Keratinocyte (primary cell): ENCODE measurements at regions not wholly inside any gene's neighbourhood (a gene's known extent, or its start where the extent isn't known, plus 50 kb on each side); places are given as distances from the start of the nearest gene placed in this dataset.

ENCODE experiments used
- DNase-seq: peaks from one replicate; pipeline ENCODE4 v3.0.0-alpha.2; 2011; ENCODE audit warnings: low read depth, missing footprints, low spot score
- FAIRE-seq: peaks from 2 replicates; lab custom pipeline; 2011; peaks lifted over from hg19 to GRCh38; lab: Jason Lieb, UNC
- H2AFZ ChIP-seq: 2 replicates; pipeline ENCODE4 v1.6.0; 2012; ENCODE audit warnings: low read length, control low read depth, inconsistent platforms; ENCODE audit not compliant: control insufficient read depth
- H3K27ac ChIP-seq: 2 replicates; pipeline ENCODE4 v1.5.1; 2011; ENCODE audit warnings: low read length; ENCODE audit not compliant: control insufficient read depth, insufficient read depth
- H3K27me3 ChIP-seq: 3 replicates; pipeline ENCODE4 v1.6.0; 2011; ENCODE audit warnings: low read length; ENCODE audit not compliant: control insufficient read depth, insufficient read depth; ENCODE audit errors: extremely low read depth
- H3K36me3 ChIP-seq, 2 experiments: 2 replicates in 1 of 2; 3 replicates in 1 of 2; pipeline ENCODE4 v1.5.1; 2011; ENCODE audit warnings: low read length in 2 of 2, mild to moderate bottlenecking in 1 of 2; ENCODE audit not compliant: control insufficient read depth in 2 of 2, insufficient read depth in 2 of 2; ENCODE audit errors: extremely low read depth in 1 of 2
- H3K4me1 ChIP-seq: 3 replicates; pipeline ENCODE4 v1.5.1; 2011; ENCODE audit warnings: low read length; ENCODE audit not compliant: control insufficient read depth, insufficient read depth; ENCODE audit errors: extremely low read depth
- H3K4me2 ChIP-seq: 3 replicates; pipeline ENCODE4 v1.6.0; 2011; ENCODE audit warnings: low read depth, low read length; ENCODE audit not compliant: control insufficient read depth, insufficient read depth; ENCODE audit errors: extremely low read depth
- H3K4me3 ChIP-seq, 3 experiments: fragments of 200-600 bp in 1 of 3; sonication (generic) in 1 of 3; 2 replicates in 2 of 3; 3 replicates in 1 of 3; pipeline ENCODE4 v1.5.1; 2011 to 2016; ENCODE audit warnings: low read length in 3 of 3, mild to moderate bottlenecking in 3 of 3, control low read depth in 2 of 3, inconsistent platforms in 1 of 3, low read depth in 1 of 3, mixed read lengths in 1 of 3, mixed run types in 1 of 3, moderate library complexity in 1 of 3; ENCODE audit not compliant: control insufficient read depth in 2 of 3, insufficient read depth in 2 of 3; ENCODE audit errors: extremely low read depth in 1 of 3
- H3K79me2 ChIP-seq: 2 replicates; pipeline ENCODE4 v1.6.0; 2012; ENCODE audit warnings: low read length; ENCODE audit not compliant: control insufficient read depth, insufficient read depth
- H3K9ac ChIP-seq: 3 replicates; pipeline ENCODE4 v1.6.0; 2011; ENCODE audit warnings: low read length; ENCODE audit not compliant: control insufficient read depth, insufficient read depth; ENCODE audit errors: extremely low read depth
- H3K9me1 ChIP-seq: 3 replicates; pipeline ENCODE4 v1.6.0; 2011; ENCODE audit warnings: low read length; ENCODE audit not compliant: control insufficient read depth, insufficient read depth; ENCODE audit errors: extremely low read depth
- H3K9me3 ChIP-seq: 2 replicates; pipeline ENCODE4 v1.5.1; 2012; ENCODE audit warnings: low read depth, low read length; ENCODE audit not compliant: control insufficient read depth
- H4K20me1 ChIP-seq: 3 replicates; pipeline ENCODE4 v1.6.0; 2011; ENCODE audit warnings: low read length; ENCODE audit not compliant: control insufficient read depth, insufficient read depth; ENCODE audit errors: extremely low read depth
- CTCF ChIP-seq, 3 experiments: IDR thresholded peaks in 1 of 3; conservative IDR thresholded peaks in 1 of 3; optimal IDR thresholded peaks in 1 of 3; 2 replicates in 2 of 3; 3 replicates in 1 of 3; pipeline versions ENCODE3 to v1.5.1; 2011; ENCODE audit warnings: low read length in 3 of 3, mild to moderate bottlenecking in 3 of 3, moderate library complexity in 2 of 3, control low read depth in 1 of 3, inconsistent platforms in 1 of 3; ENCODE audit not compliant: insufficient read depth in 2 of 3; ENCODE audit errors: extremely low read depth in 1 of 3
- EZH2 ChIP-seq: IDR thresholded peaks from one replicate; pipeline ENCODE4 v1.6.1; 2012; ENCODE audit warnings: inconsistent platforms, mild to moderate bottlenecking, low read length, moderate library complexity
- dilution Hi-C: fragments of 300-500 bp; cut with MboI; formaldehyde crosslinking; loops from one replicate; pipeline ENCODE4 v1.7.0; 2020; ENCODE audit warnings: low sequenced_read_pairs; ENCODE audit not compliant: extremely low pct_ligation_motif_present

DNA sequence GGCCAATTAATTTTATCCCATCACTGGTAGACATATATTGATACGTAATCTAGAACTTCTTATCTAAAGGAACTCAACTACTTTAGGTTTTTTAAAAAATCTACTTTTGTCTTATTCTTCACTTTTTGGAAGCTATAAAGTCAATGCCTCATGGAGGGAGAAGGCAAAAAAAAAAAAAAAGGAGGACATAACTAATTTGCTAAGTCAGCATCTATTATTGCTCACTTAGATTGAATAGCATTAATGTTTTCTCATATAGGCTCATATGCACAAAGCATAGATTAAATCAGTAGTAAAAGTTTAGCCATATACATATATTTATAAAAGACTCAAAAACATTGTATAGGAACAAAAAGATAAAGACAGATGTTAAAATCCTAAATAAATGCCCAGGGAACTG, 179.3 kb upstream of the DGKB start:
- no peak for TF ChIP-seq CTCF (optimal IDR thresholded peaks at IDR 0.05 in 1 of 3, IDR thresholded peaks at IDR 0.05 in 1 of 3, conservative IDR thresholded peaks at IDR 0.05 in 1 of 3; ENCODE audit: extremely low read depth in 1 of 3, insufficient read depth in 2 of 3, low read length in 3 of 3)
- no peak for TF ChIP-seq EZH2
- Histone ChIP-seq H3K9me1 (no peaks in the 10 kb centered on the region), H3K4me3 (no peak overlapping the region), H3K27ac (no peak overlapping the region), H4K20me1 (no peaks in the 10 kb centered on the region), H3K9ac (no peak overlapping the region), H3K27me3 (no peaks in the 10 kb centered on the region), H3K4me2 (no peak overlapping the region), H3K4me1 (no peaks in the 10 kb centered on the region), H3K36me3 (no peaks in the 10 kb centered on the region), H3K79me2 (no peaks in the 10 kb centered on the region), H2AFZ (no peak overlapping the region), H3K9me3 (no peaks in the 10 kb centered on the region)
- dilution Hi-C loops: no loop called here
- no peak for DNase-seq
- FAIRE-seq: no peak

- FAIRE-seq (no peak), DNase-seq (no peak)
- no peak overlapping the region for H2AFZ ChIP-seq
- no peak overlapping the region for H3K4me3 ChIP-seq
- H3K9ac ChIP-seq: no peak overlapping the region
- H3K4me1 ChIP-seq: no peaks in the 10 kb centered on the region
- dilution Hi-C loops: no loop called here
- no peaks in the 10 kb centered on the region for H3K36me3 ChIP-seq
- no peaks in the 10 kb centered on the region for H4K20me1 ChIP-seq
- no peak overlapping the region for H3K27ac ChIP-seq
- TF ChIP-seq EZH2: no peak
- no peak for TF ChIP-seq CTCF (optimal IDR thresholded peaks at IDR 0.05 in 1 of 3, IDR thresholded peaks at IDR 0.05 in 1 of 3, conservative IDR thresholded peaks at IDR 0.05 in 1 of 3; ENCODE audit: extremely low read depth in 1 of 3, insufficient read depth in 2 of 3, low read length in 3 of 3)
- H3K79me2 ChIP-seq: no peaks in the 10 kb centered on the region
- no peaks in the 10 kb centered on the region for H3K9me1 ChIP-seq
- no peak overlapping the region for H3K4me2 ChIP-seq
- no peaks in the 10 kb centered on the region for H3K9me3 ChIP-seq
- H3K27me3 ChIP-seq: no peaks in the 10 kb centered on the region
Measured at GRCh38 chr7:15073301-15073700, 170.8 kb upstream of the DGKB start.
